MM.1S (cell line): ENCODE measurements at regions not wholly inside any gene's neighbourhood (a gene's known extent, or its start where the extent isn't known, plus 50 kb on each side); places are given as distances from the start of the nearest gene placed in this dataset.

Experiments
- DNase-seq: peaks from one replicate; pipeline ENCODE4 v3.0.0-alpha.2; 2015
- H2AFZ ChIP-seq: fragments of 300-600 bp; sonication (generic); 2 replicates; pipeline ENCODE4 v1.6.0; 2016; ENCODE audit warnings: antibody characterized with exemption, low read length
- H3F3A ChIP-seq: fragments of 300-600 bp; sonication (generic); 2 replicates; pipeline ENCODE4 v1.6.1; 2016; ENCODE audit warnings: mild to moderate bottlenecking, antibody characterized with exemption, low read length, moderate library complexity, mixed read lengths; ENCODE audit not compliant: insufficient read depth
- H3K27ac ChIP-seq: fragments of 300-600 bp; sonication (generic); 2 replicates; pipeline ENCODE4 v1.5.1; 2016; ENCODE audit warnings: mild to moderate bottlenecking, low read length
- H3K27me3 ChIP-seq: fragments of 300-600 bp; sonication (generic); replicated peaks from 2 replicates; pipeline ENCODE4 v1.6.0; 2016; ENCODE audit warnings: low read length; ENCODE audit not compliant: insufficient read depth
- H3K36me3 ChIP-seq: fragments of 300-600 bp; sonication (generic); replicated peaks from 2 replicates; pipeline ENCODE4 v1.6.1; 2016; ENCODE audit warnings: mild to moderate bottlenecking, low read length, mixed read lengths; ENCODE audit not compliant: insufficient read depth
- H3K4me1 ChIP-seq: fragments of 300-600 bp; sonication (generic); 2 replicates; pipeline ENCODE4 v1.6.1; 2016; ENCODE audit warnings: low read length, mixed read lengths
- H3K4me2 ChIP-seq: fragments of 300-600 bp; sonication (generic); 2 replicates; pipeline ENCODE4 v1.6.0; 2016; ENCODE audit warnings: low read depth, low read length
- H3K4me3 ChIP-seq: fragments of 300-600 bp; sonication (generic); 2 replicates; pipeline ENCODE4 v1.5.1; 2016; ENCODE audit warnings: low read length, mixed read lengths
- H3K79me2 ChIP-seq: fragments of 300-600 bp; sonication (generic); 2 replicates; pipeline ENCODE4 v1.6.1; 2016; ENCODE audit warnings: mixed run types, low read length, mixed read lengths
- H3K9ac ChIP-seq: fragments of 300-600 bp; sonication (generic); 2 replicates; pipeline ENCODE4 v1.6.1; 2016; ENCODE audit warnings: low read length, mixed read lengths
- H3K9me2 ChIP-seq: fragments of 300-600 bp; sonication (generic); replicated peaks from 2 replicates; pipeline ENCODE4 v1.6.1; 2016; ENCODE audit warnings: mild to moderate bottlenecking, low read length, mixed read lengths; ENCODE audit not compliant: insufficient read depth
- H3K9me3 ChIP-seq: fragments of 300-600 bp; sonication (generic); replicated peaks from 2 replicates; pipeline ENCODE4 v1.6.1; 2016; ENCODE audit warnings: mild to moderate bottlenecking, low read length, mixed read lengths; ENCODE audit not compliant: insufficient read depth
- H4K20me1 ChIP-seq: fragments of 300-600 bp; sonication (generic); 2 replicates; pipeline ENCODE4 v1.6.1; 2016; ENCODE audit warnings: mild to moderate bottlenecking, low read length, moderate library complexity, mixed read lengths; ENCODE audit not compliant: insufficient read depth
- CTCF ChIP-seq: fragments of 300-600 bp; sonication (generic); IDR thresholded peaks from 2 replicates; pipeline ENCODE4 v1.5.1; 2016; ENCODE audit warnings: antibody characterized with exemption, low read length, mixed read lengths
- EZH2 ChIP-seq: fragments of 300-600 bp; sonication (generic); optimal IDR thresholded peaks from 2 replicates; pipeline ENCODE3; 2017; ENCODE audit warnings: low read depth, mild to moderate bottlenecking, antibody characterized with exemption, low read length, mixed read lengths
- EZH2phosphoT487 ChIP-seq: fragments of 300-600 bp; sonication (generic); IDR thresholded peaks from 2 replicates; pipeline ENCODE4 v1.6.1; 2018; ENCODE audit warnings: antibody characterized with exemption, low read length

- H2AFZ ChIP-seq, result no peak overlapping the region
- no peaks in the 10 kb centered on the region for H3K4me1 ChIP-seq
- DNase-seq, result no peak
- no peaks in the 10 kb centered on the region for H3F3A ChIP-seq
- no peaks in the 10 kb centered on the region for H3K27me3 ChIP-seq
- no peak overlapping the region for H3K9ac ChIP-seq
- no peaks in the 10 kb centered on the region for H4K20me1 ChIP-seq
- no peaks in the 10 kb centered on the region for H3K9me2 ChIP-seq
- no peak for TF ChIP-seq EZH2phosphoT487
- no peak for TF ChIP-seq CTCF
- no peak for TF ChIP-seq EZH2
- H3K9me3 ChIP-seq, result no peaks in the 10 kb centered on the region
- H3K36me3 ChIP-seq, result no peaks in the 10 kb centered on the region
- no peak overlapping the region for H3K27ac ChIP-seq
- no peak overlapping the region for H3K4me3 ChIP-seq
- no peak overlapping the region for H3K4me2 ChIP-seq
- no peaks in the 10 kb centered on the region for H3K79me2 ChIP-seq
These were observed 493.5 kb upstream of the WWC1 start for GRCh38 chr5:167797933-167798332.

- H3K9me2 ChIP-seq, result no peaks in the 10 kb centered on the region
- no peaks in the 10 kb centered on the region for H3K27me3 ChIP-seq
- no peaks in the 10 kb centered on the region for H4K20me1 ChIP-seq
- DNase-seq, result no peak
- no peaks in the 10 kb centered on the region for H3F3A ChIP-seq
- H3K9me3 ChIP-seq, result no peaks in the 10 kb centered on the region
- no peaks in the 10 kb centered on the region for H3K79me2 ChIP-seq
- H3K9ac ChIP-seq, result no peak overlapping the region
- H2AFZ ChIP-seq, result no peak overlapping the region
- no peak overlapping the region for H3K4me3 ChIP-seq
- TF ChIP-seq CTCF (no peak), EZH2phosphoT487 (no peak), EZH2 (no peak)
- no peaks in the 10 kb centered on the region for H3K4me1 ChIP-seq
- H3K4me2 ChIP-seq, result no peak overlapping the region
- no peak overlapping the region for H3K27ac ChIP-seq
- H3K36me3 ChIP-seq, result no peaks in the 10 kb centered on the region
These were observed 493.0 kb upstream of the WWC1 start for GRCh38 chr5:167798448-167798847.

GRCh38 chr5:167800427-167800826 lies 491.0 kb upstream of the WWC1 start:
- Histone ChIP-seq H3K36me3 (no peaks in the 10 kb centered on the region), H3K9ac (no peak overlapping the region), H3K4me2 (no peak overlapping the region), H2AFZ (no peak overlapping the region), H3K4me3 (no peak overlapping the region), H3K4me1 (no peaks in the 10 kb centered on the region), H4K20me1 (no peaks in the 10 kb centered on the region), H3K9me3 (no peaks in the 10 kb centered on the region), H3F3A (no peaks in the 10 kb centered on the region), H3K27ac (no peak overlapping the region), H3K9me2 (no peaks in the 10 kb centered on the region), H3K79me2 (no peaks in the 10 kb centered on the region), H3K27me3 (no peaks in the 10 kb centered on the region)
- TF ChIP-seq EZH2 (no peak), EZH2phosphoT487 (no peak), CTCF (no peak)
- no peak for DNase-seq
